HEK293T (cell line): ENCODE measurements at regions not wholly inside any gene's neighbourhood (a gene's known extent, or its start where the extent isn't known, plus 50 kb on each side); places are given as distances from the start of the nearest gene placed in this dataset.

Experiments used
- BHLHE40 ChIP-seq: fragments of 450-650 bp; IDR thresholded peaks from 2 replicates; pipeline ENCODE4 v1.6.1; 2016; ENCODE audit warnings: mild to moderate bottlenecking, moderate library complexity, borderline replicate concordance
- CTBP1 ChIP-seq: fragments of 450-650 bp; IDR thresholded peaks from 2 replicates; pipeline ENCODE4 v1.6.1; 2016; ENCODE audit warnings: borderline replicate concordance
- ELF4 ChIP-seq: fragments of 450-650 bp; IDR thresholded peaks from 2 replicates; pipeline ENCODE4 v1.6.1; 2017; ENCODE audit warnings: antibody characterized with exemption
- FOXM1 ChIP-seq: fragments of 450-650 bp; IDR thresholded peaks from 2 replicates; pipeline ENCODE4 v1.6.1; 2017; ENCODE audit warnings: mild to moderate bottlenecking, borderline replicate concordance
- NFRKB ChIP-seq: fragments of 450-650 bp; IDR thresholded peaks from 2 replicates; pipeline ENCODE4 v1.6.1; 2016; ENCODE audit warnings: mild to moderate bottlenecking, moderate library complexity
- SP1 ChIP-seq: fragments of 450-650 bp; IDR thresholded peaks from 2 replicates; pipeline ENCODE4 v1.6.1; 2017
- TARDBP ChIP-seq: fragments of 450-650 bp; IDR thresholded peaks from 2 replicates; pipeline ENCODE4 v1.6.1; 2016

- TF ChIP-seq BHLHE40 = no peak
- TF ChIP-seq TARDBP = no peak
- TF ChIP-seq FOXM1 = no peak
- TF ChIP-seq ELF4 = no peak
- no peak for TF ChIP-seq CTBP1
- no peak for TF ChIP-seq NFRKB
- TF ChIP-seq SP1 = no peak
Measured at GRCh38 chr6:92110403-92110802, 1309.0 kb downstream of the EPHA7 start.
